Heart left ventricle (tissue), 13 donors: ENCODE measurements at regions not wholly inside any gene's neighbourhood (a gene's known extent, or its start where the extent isn't known, plus 50 kb on each side); places are given as distances from the start of the nearest gene placed in this dataset.

ENCODE experiments used
- POLR2A ChIP-seq, 2 donors: fragments of 450-650 bp; IDR thresholded peaks; one replicate each; pipeline ENCODE4 v1.6.1; 2017; ENCODE audit warnings: antibody characterized with exemption in 2 of 2, mild to moderate bottlenecking in 2 of 2, moderate library complexity in 2 of 2
- TF ChIP-seq, protein P1 (sequence below), 12 donors: fragments of 200-600 bp; sonication (generic) in 4 of 12; IDR thresholded peaks; one replicate each; pipeline versions ENCODE4 v1.5.0 to v1.8.0; 2018 to 2022; ENCODE audit warnings: antibody characterized with exemption in 12 of 12, mild to moderate bottlenecking in 5 of 12
- donor health status: ischemic (EF 13 %, LVEDD 7.1; RV severe dilation, severe dysfunction).
- donor health status: DM: no; HTN: yes; CAD: no.
- donor health status: DM: no; HTN: no; CAD: no.
- donor health status: ischemic (EF 25% LVEDD 6.9; RV normal size, moderate dysfunction).
- donor health status: ischemic (EF 25% LVEDD 5.7; RV mildly dilated, moderate dysfunction).
- donor health status: ischemic (EF 35%, LVEDD 5.7; RV mildly dilated, moderate dysfunction).
- donor health status: nonischemic (EF 11% LVEDD 7.7; RV severe dilation, severe dysfunction).
- donor health status: DM: yes; HTN: yes; CAD: no.
- donor health status: PGD.
- donor health status: ischemic (EF 29% LVEDD 5.4; RV normal size, mild dysfunction).
- donor health status: nonischemic (EF 23%, LVEDD 6.1; RV moderate dilation, normal function).

DNA sequence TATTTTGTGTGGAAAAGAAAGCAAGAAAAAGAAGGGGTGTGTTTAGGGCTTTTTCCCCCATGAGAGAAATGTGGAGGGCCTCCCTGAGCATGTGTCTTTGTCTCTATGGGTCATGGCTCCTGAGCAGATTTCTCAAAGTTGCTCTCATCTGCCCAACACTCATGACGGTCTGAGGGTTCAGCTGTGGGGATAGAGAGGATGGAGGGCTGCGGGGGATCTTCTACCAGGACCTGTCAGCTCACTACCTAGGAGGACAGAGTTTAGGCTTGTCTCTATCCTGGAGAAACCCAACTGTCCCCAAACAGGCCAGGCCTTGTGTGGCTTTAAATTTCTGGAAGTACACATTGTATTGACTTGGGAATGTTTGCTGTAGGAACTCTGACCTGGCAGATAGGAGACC lies 342.2 kb downstream of the MYCN start:
- TF ChIP-seq, protein P1, sequence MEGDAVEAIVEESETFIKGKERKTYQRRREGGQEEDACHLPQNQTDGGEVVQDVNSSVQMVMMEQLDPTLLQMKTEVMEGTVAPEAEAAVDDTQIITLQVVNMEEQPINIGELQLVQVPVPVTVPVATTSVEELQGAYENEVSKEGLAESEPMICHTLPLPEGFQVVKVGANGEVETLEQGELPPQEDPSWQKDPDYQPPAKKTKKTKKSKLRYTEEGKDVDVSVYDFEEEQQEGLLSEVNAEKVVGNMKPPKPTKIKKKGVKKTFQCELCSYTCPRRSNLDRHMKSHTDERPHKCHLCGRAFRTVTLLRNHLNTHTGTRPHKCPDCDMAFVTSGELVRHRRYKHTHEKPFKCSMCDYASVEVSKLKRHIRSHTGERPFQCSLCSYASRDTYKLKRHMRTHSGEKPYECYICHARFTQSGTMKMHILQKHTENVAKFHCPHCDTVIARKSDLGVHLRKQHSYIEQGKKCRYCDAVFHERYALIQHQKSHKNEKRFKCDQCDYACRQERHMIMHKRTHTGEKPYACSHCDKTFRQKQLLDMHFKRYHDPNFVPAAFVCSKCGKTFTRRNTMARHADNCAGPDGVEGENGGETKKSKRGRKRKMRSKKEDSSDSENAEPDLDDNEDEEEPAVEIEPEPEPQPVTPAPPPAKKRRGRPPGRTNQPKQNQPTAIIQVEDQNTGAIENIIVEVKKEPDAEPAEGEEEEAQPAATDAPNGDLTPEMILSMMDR (IDR thresholded peaks at IDR 0.05), result no peak
- TF ChIP-seq POLR2A (IDR thresholded peaks at IDR 0.05), result no peak
